ENCODE measurements at regions not wholly inside any gene's neighbourhood (a gene's known extent, or its start where the extent isn't known, plus 50 kb on each side); places are given as distances from the start of the nearest gene placed in this dataset.
"Not testable (repeated sequence)": the region's sequence is repeated elsewhere in the genome, so short reads cannot be mapped to it uniquely, and the experiment has no call there.

DNA sequence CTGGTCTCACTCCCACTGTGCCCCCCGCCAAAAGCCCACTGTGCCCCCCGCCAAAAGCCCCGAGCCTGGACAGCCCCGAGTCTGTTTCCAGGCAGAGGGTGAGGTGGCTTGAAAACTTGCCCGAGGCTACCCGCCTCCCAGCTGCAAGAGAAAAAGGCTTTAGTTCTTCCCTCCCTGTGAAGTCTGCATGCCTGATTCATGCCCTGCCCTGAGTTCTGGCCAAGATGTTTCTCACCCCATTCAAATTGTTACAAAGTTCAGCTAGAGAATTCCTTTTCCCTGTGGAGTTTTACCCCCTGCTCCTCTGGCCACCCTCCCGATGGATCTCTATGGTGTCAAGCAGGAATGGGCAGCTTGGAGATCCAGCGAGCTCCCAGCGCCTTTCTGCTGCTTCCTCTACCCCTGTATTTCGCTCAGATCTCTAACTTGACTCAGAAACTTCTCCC, 298.8 kb upstream of the MAP3K7 start:
- no peak for DNase-seq

DNA sequence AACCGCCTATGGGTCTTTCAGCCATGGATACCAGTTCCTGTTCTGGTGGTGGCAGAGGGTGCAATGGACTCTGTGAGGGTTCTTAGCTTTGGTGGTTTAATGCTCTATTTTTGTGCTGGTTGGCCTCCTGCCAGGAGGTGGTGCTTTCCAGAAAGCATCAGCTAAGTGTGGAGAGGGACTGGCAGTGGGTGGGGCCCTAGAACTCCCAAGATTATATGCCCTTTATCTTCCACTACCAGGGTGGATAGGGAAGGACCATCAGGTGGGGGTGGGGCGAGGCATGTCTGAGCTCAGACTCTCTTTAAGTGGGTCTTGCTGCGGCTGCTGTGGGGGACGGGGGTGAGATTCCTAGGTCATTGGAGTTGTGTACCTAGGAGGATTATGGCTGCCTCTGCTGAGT, 298.3 kb upstream of the MAP3K7 start:
- not testable (repeated sequence) for DNase-seq

DNA sequence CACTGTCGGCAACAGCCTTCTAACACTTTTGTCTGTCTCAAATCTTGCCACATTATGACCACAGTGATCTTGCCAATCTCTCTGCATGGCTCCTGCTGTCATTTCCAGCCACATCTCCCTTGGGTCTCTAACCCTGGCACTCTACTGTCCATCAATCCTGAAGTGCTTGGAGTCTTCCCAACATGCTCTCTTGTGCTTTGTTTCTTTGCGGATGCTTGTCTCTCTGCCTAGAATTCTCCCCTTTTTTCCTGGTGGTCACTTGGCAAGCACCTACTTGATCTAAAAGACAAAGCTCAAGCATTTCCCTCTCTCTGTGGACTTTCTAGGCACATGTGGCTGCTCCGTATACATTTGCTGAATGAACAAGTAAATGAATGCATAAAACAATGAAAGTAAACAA, 290.7 kb upstream of the MAP3K7 start:
- no peak for DNase-seq

DNA sequence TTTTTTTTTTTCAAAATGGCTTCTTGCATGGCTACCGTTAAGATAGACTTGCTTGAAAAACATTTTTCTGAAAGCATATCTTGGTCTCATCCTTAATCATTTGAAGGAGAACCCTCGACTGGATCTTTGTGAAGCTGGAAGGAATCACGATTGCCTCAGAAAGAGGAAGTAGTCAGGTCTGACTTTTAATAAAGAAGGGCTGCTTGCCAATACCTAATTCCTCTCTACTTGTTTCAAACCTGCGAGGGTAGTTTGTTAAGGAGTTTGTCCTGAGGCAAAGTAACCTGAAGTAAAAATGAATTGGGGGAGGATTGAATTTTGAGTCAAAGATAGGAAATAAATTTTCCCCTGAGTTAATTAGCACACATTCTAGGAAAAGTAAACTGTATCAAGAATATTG, 288.1 kb upstream of the MAP3K7 start:
- no peak for DNase-seq

DNA sequence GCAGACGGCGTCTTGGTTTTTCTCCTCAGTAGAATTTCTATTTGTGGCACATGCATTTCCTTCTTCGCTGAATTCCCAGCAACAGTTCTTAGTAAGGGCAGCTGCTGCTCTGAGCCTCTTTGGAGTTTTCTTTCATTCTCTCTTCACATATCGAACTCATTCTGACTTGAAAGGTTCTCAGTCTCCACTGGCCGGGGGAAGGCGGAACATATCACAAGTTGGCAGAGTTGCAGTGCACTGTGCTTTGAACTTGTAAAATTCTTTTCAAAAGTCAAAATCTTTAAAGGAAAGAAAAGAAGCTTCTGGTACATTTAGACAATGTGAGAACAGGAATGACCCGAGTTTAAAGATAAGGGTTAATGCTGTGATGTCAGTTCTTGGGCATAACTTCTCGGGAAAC, 286.1 kb upstream of the MAP3K7 start:
- no peak for DNase-seq

DNA sequence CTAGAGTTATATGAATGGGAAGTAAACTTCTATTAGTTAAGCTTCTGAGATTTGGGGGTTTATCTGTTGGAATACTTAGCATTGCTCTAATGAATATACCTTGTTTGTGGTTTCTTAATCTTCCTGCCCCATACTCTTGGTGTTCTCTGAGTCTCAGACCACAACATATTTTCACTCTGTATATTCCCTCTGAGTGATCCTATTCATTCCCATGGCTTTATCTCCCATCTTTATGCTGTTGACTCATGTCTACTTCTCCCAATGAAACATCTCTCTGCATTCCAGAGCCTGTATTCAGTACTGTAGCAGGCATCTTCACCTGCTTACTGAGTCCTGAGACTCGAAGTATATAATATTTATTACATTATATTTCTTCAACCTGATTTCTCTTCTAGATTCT, 283.7 kb upstream of the MAP3K7 start:
- no peak for DNase-seq

DNA sequence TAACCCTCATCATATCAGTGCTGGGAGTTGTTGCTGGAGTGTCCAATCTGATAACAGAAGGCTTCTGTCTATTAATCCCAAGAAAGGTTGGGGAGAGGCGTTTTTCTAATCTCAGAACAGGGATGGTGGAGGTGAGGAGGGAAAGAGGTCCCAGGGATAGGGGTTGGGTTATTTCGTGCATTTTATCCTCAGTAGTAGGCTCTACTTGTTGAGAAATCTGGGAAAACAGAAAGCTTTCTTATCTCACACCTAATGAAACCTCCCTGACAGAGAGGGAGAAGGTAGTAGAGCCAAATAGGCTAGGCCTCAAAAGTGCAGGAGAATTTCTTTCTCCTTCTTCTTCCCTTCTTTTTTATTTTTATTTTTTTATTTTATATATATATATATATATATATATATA, 281.8 kb upstream of the MAP3K7 start:
- no peak for DNase-seq

DNA sequence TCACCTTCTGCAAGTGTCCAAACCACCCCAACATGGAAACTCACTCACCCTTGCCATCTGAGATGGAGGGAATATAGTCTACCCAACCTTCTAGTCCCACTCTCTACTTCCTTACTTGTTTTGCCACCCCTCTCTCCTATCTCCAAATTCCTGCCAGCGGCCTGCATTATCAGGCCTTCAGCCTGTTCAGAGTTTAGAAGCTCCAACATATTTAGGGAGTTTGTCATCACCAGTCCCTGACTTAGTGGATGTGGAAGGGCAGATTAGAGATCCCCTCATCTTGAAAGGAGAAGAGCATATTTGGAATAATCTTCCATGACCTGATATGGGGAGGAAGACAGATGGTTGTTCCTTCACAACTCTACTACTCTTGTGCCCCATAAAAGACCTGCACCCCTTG, 281.4 kb upstream of the MAP3K7 start:
- no peak for DNase-seq

DNA sequence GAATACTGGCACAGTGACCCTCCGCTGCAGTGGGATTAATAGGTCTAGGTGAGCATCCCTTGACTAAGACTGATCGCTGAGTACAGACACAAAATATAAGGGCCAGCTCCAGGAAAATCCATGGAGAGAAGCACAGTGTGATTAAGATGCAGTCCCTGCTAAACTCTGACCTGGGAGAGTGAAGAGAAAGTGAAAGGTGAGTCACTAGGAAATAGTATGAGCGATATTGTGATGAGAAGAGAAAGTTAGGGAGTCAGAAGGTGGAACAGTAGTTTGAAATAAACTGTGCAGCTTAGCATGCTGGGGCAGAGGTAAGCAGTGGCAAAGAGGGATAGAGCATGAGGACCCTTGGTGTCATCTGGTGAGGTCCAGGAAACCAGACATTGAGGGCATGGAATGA, 278.6 kb upstream of the MAP3K7 start:
- DNase-seq: no peak

DNA sequence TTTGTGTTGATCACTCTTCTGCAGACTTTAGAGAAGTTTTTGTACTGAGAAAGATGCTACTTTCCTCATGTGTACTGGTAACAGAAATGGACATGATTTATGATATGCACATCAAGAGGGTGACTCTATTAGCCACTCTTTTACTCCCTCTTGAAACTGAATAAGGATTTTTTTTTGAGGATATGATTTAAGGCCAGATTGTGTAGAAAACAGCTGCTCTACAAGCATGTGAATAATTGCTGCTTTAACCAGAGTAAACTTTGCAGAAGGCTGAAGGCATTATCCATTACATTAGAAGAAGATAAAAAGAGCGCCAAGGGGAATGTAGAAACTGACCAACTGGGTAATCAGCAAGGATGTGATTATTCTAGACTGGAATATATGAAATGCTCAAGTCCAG, 276.2 kb upstream of the MAP3K7 start:
- no peak for DNase-seq

DNA sequence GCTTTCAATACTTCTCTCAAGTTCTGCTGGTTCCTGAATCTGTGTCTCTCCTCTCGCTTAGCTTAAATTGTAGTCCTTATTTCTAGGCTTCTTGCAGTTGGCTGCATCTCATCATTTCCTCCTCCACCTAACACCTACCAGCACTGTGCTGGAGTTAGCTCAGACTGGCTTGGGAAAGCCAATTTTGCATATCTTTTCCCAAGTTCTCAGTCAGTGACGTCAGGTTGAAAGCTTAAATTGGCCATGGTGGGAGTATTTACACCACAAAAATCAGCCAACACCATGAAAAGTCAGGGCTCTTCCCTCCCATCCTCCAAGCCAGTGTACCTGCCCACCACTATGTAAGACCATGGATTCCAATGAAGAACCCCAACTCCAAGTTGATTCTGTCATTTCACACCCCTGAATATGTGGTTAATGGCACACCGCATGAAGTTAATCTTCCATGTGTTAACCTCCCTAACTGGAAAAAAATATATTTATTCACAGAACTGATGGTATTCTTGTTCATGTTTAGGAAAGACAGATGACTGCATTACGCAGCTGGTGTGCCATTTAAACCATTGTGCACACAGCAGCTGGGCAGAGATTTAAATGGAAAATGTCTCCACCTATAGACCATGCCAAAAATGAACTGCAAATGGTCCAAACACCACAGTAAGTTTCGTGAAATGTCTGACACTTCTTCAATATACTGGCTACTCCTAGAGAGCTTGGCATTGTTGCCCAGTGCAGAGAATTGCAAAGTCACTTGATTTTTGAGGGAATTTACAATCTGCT, 274.1 kb upstream of the MAP3K7 start:
- no peak for DNase-seq

DNA sequence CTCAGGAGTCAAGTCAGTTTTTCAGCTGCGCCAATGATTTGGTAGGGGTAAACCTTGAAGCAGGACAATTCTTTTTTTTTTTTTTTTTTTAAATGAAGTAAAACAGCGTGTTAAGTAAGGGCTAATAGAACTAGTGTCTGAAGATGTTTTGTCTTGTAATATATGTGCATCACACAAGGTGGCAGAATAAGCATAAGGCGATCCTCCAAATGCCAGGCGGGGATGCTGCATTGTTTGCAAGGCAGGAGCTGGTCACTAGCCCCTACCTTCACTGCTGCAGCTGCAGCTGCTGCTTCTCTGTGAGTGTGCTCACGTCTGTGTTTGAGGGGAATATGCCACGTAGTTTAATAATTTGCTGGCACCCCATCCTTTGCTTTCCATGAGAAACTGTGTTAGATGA, 272.7 kb upstream of the MAP3K7 start:
- no peak for DNase-seq

DNA sequence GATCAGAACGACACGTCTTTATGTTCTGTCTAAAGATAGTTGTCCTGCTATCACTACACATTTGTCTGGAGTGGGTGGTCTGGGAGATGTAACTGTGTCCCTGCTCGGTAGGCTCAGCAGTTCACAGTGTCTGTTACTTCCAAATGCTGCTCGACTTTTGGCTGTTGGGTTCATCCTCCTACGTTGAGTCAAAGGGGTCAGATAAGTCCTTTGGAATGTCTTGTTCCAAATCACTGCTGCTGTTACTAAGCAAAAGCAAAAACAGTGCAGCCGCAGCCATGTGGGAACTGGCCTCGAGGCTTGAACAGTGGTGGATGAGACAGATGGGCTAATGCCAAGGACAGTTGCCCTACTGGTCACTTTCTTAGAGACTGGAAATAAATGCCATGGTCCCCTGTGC, 272.2 kb upstream of the MAP3K7 start:
- DNase-seq: no peak

DNA sequence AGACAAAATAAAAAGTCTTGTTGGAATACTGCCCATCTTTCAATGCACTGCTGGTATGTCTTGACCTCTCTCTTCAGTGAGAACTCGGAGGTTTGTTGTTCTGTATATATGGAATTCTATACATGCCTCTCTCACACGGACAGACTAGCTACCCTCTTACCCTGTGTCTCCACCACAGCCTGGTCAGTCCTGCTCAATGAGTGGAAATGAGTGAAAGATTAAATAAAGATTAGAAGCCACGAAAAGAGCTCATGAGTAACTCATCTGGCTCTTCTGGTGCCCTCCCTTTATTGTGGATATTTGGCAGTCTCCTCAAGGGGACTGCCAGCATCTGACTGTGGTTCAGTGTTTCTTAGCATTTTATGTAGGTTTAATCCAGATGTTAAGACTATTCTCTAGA, 262.8 kb upstream of the MAP3K7 start:
- DNase-seq: no peak

DNA sequence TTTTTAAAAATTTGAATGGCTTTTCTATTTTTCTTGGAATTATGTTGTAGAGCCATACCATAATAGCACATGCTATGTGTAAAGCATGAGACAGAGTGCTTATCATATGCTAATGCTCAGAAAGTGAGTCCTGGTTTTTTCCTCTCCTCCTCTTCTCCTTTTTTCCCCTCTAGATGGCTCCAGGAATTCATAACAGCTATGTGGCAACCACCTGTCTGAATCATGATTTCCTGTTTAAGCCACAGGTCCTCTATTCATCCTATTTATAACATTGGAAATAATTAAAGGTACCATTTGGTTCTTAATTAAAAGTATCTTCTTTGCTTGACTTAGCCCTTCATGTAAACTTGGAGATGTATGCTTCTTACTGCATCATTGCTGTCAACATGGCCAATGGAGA, 260.0 kb upstream of the MAP3K7 start:
- DNase-seq: no peak

DNA sequence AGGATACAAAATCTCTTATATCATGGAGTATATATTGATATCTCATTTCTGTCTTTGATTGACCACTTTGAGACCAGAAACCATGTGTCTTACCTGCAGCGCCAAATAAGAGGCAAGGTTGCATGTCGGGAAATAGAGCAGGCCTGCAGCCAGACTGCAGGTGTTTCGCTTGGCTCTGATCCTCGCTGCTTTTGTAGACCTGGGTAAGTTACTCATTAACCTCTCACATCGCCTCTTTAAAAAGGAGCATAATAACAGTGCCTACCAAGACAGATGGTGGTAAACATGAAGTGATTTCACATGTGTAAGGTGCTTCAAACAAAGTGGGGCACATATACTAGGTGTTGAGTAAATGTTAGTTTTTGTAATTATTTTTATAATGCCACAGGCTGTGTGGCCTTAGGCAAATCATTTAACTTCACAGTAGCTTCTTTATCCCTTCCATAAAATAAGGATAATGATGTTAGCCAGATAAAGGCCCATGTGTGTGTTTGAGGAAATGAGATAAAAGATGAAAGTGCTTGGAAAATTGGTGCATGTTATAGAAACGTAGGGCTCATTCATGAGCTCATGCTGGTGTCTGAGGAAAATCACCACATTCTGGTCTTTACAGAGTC, 248.8 kb upstream of the MAP3K7 start:
- no peak for DNase-seq

DNA sequence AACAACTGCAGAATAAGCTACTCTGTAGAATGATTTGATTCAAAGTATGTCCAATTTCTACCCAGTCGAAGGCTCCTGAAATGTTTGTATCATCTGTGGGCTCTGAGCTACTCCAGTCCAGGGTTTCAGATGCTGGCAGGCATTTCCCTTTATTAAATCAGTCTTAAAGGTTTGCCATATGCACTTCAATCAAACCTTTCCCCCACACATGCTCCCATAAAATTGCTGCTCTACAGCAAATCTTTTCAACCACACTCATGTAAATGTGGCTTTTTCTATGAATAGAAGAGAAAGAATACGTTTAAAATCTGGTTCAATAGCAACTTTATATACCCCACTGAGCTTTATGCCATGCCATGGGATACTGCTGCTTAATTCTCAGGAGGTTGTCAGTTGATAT, 242.4 kb upstream of the MAP3K7 start:
- DNase-seq: no peak

DNA sequence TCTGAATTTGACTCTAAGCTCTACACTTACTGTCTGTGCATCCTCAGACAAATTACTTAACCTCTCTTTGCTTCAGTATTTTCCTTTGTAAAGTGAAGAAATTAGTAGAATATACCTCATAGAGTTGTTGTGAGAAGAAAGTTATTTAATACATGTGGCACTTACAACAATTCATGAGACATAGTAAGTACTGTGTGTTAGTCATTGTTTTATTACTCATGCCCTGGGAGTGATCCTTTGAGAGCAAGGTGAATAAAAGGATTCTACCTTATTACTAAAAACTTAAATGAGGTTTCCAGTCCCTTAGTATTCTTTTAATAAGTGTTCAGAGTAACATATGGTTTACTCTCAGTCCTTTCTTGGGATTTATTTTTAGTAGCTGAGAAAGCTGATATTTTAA, 233.6 kb upstream of the MAP3K7 start:
- DNase-seq: no peak

DNA sequence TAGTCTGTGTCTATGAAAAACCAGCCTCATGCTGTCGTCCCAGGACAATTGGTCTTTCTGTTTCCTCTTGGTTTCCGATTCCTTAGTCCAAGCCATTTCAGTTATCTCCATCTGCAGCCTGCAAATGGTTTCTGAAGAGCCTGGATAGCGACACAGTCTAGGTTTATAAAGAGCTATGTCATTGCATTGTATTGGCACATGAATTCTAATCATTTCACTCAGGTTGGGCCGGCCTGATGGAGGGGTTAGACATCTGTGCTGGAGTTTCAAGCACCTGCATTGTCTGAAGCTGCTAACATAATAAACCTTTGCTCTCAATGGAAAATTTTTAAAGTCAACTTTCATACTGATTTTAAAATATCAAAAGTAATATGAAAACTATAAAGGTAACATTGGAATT, 232.6 kb upstream of the MAP3K7 start:
- DNase-seq: no peak

DNA sequence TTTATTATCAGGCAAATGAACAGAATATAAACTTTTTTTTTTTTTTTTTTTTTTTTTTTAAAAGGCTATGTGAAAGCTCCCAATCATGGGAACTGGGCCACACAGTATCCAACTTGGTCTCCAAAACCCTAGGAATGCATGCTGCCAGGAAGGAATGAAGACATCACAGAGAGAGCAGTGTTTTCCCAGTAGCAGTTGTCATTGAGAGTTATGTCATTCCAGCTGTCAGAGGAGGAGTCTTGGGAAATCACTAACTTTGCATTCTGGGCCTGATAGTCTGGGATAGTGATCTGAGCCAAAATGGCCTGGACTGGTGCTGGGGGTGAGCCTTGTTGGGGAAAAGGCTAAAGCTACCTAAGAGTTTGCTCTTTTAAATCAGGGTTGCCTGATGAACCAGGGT, 231.3 kb upstream of the MAP3K7 start:
- DNase-seq: no peak

DNA sequence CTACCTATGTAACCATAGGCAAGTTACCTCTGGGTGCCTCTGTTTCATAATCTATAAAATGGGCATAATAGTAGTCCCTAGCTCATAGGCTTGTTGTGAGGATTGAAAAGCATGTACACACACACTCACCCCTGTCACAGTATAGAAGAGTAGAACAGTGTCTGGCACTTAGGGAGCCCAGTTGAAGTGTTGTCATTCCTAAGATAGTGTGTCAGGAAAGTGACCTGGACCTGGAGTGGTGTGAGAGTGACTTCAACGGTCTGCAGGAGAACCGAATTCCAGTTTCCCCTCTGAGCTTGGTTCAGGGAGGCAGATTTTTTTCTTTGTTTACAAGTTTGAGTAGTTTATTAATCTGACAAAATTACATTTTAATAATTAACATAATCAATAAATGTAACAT, 229.9 kb upstream of the MAP3K7 start:
- DNase-seq: no peak

DNA sequence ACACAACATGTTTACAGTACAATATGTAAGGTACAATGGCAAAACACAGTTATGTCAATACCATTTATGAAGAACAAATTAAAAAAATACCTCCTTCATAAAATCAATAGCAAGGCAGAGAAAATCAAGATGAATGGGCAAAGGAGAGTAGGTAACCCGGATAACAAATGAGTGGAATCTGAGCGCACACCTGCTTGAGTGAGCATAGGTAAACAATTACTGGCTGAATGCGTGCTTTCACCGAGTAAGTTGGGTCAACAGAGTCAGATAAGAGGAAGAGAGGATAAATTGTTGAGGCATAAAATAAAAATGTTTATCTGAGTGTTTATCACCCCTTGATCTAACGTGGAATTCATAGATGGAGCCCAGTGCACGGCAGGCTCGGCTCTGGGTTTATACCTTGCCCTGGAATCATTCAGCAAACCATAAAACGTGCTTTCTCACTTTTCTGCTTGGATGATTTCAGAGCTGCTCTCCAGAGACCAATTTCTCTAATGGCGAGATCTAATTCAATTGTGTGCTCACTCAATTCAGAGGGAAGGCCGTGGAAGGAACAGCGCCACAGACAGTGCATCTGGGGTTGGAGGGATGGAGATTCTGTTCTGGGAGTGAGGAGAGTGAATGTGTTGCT, 224.8 kb upstream of the MAP3K7 start:
- no peak for DNase-seq

DNA sequence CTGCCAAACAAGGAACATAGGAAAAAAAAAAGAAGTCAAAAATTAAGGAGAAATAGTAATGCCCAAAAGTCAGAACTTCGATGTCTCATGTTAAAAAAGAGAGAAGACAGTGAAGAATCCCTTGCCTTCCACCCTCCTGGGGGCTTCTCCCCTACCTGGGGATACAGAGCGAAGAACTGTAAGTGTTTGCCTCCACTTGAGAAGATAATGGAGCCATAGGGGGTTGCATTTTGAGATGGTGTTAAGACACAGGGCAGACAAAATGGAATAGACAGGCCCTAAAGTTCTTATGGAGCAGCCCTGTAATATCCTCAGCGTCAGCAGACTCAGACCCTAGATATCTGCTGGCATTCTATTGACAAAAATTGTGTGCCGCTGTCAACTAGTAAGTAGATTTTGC, 222.2 kb upstream of the MAP3K7 start:
- DNase-seq: no peak
